Activated naive CD4-positive, alpha-beta T cell treated with anti-CD3 and anti-CD28 coated beads, Interleukin-2, amount 50 U/mL, for 72 hours (primary cell): ENCODE measurements at regions not wholly inside any gene's neighbourhood (a gene's known extent, or its start where the extent isn't known, plus 50 kb on each side); places are given as distances from the start of the nearest gene placed in this dataset.

Source experiments
- ATAC-seq, 2 donors: fragments of 150-1000 bp; cut with Tn5 transposase; 2 replicates each; pipeline ENCODE4 v1.10.0; 2021; ENCODE audit warnings: mild to moderate bottlenecking in 2 of 2, moderate library complexity in 2 of 2
- DNase-seq, 2 donors: peaks; one replicate each; pipeline ENCODE4 v3.0.0; 2021 to 2022; ENCODE audit warnings: low spot score in 2 of 2
- H3K27ac Mint-ChIP-seq, 2 donors: one replicate each; pipeline ENCODE4 v1.8.0; 2022; ENCODE audit warnings: mild to moderate bottlenecking in 2 of 2, mixed read lengths in 2 of 2
- H3K36me3 Mint-ChIP-seq, 2 donors: one replicate each; pipeline ENCODE4 v1.8.0; 2022; ENCODE audit warnings: mixed read lengths in 2 of 2
- H3K9me3 Mint-ChIP-seq, 2 donors: one replicate each; pipeline ENCODE4 v1.8.0; 2022; ENCODE audit warnings: mixed read lengths in 2 of 2

GRCh38 chr7:18305866-18306265 lies 189.7 kb upstream of the HDAC9 start:
- no peaks in the 10 kb centered on the region for H3K36me3 Mint-ChIP-seq

GRCh38 chr7:18306696-18307095 lies 188.9 kb upstream of the HDAC9 start:
- ATAC-seq (no peak), DNase-seq (no peak)
- no peaks in the 10 kb centered on the region for H3K36me3 Mint-ChIP-seq
- H3K27ac Mint-ChIP-seq, result no peak overlapping the region
- H3K9me3 Mint-ChIP-seq, result no peaks in the 10 kb centered on the region

More at GRCh38 chr7:18305866-18306265, 189.7 kb upstream of the HDAC9 start:
- DNase-seq (no peak), ATAC-seq (no peak)
- Mint-ChIP-seq H3K27ac (no peak overlapping the region), H3K9me3 (no peaks in the 10 kb centered on the region)

GRCh38 chr7:18308938-18309337 lies 186.6 kb upstream of the HDAC9 start:
- no peaks in the 10 kb centered on the region for H3K36me3 Mint-ChIP-seq
- ATAC-seq (no peak), DNase-seq (no peak)
- H3K27ac Mint-ChIP-seq, result no peak overlapping the region
- H3K9me3 Mint-ChIP-seq, result no peaks in the 10 kb centered on the region

GRCh38 chr7:18312482-18312881 lies 183.1 kb upstream of the HDAC9 start:
- no peaks in the 10 kb centered on the region for H3K36me3 Mint-ChIP-seq
- no peak overlapping the region for H3K27ac Mint-ChIP-seq
- DNase-seq, result no peak
- ATAC-seq, result no peak
- no peaks in the 10 kb centered on the region for H3K9me3 Mint-ChIP-seq

GRCh38 chr7:18313965-18314364 lies 181.6 kb upstream of the HDAC9 start:
- DNase-seq (no peak), ATAC-seq (no peak)
- no peak overlapping the region for H3K27ac Mint-ChIP-seq
- no peaks in the 10 kb centered on the region for H3K9me3 Mint-ChIP-seq
- no peaks in the 10 kb centered on the region for H3K36me3 Mint-ChIP-seq

GRCh38 chr7:18315241-18315640 lies 180.3 kb upstream of the HDAC9 start:
- ATAC-seq (no peak), DNase-seq (no peak)
- H3K27ac Mint-ChIP-seq, result no peak overlapping the region
- no peaks in the 10 kb centered on the region for H3K36me3 Mint-ChIP-seq
- H3K9me3 Mint-ChIP-seq, result no peaks in the 10 kb centered on the region

- no peak for ATAC-seq
- no peak overlapping the region for H3K27ac Mint-ChIP-seq
- H3K36me3 Mint-ChIP-seq, result no peaks in the 10 kb centered on the region
- H3K9me3 Mint-ChIP-seq, result no peaks in the 10 kb centered on the region
- no peak for DNase-seq
Measured at GRCh38 chr7:18317941-18318340, 177.6 kb upstream of the HDAC9 start.

GRCh38 chr7:18320422-18320821 lies 175.1 kb upstream of the HDAC9 start:
- Mint-ChIP-seq H3K36me3 (no peaks in the 10 kb centered on the region), H3K9me3 (no peaks in the 10 kb centered on the region), H3K27ac (no peak overlapping the region)
- no peak for ATAC-seq
- no peak for DNase-seq

- no peaks in the 10 kb centered on the region for H3K9me3 Mint-ChIP-seq
- DNase-seq (no peak), ATAC-seq (peak in 1 of 2 donors; percentile 58)
- H3K27ac Mint-ChIP-seq, result no peak overlapping the region
- H3K36me3 Mint-ChIP-seq, result no peaks in the 10 kb centered on the region
Measured at GRCh38 chr7:18320971-18321567, 174.5 kb upstream of the HDAC9 start.

GRCh38 chr7:18330548-18330947 lies 165.0 kb upstream of the HDAC9 start:
- Mint-ChIP-seq H3K9me3 (no peaks in the 10 kb centered on the region), H3K36me3 (no peaks in the 10 kb centered on the region), H3K27ac (no peak overlapping the region)
- DNase-seq (no peak), ATAC-seq (no peak)

- Mint-ChIP-seq H3K9me3 (peaks cover 3 to 7% of the 10 kb centered on the region in 2 donors), H3K36me3 (no peaks in the 10 kb centered on the region), H3K27ac (no peak overlapping the region)
- DNase-seq, result no peak
- no peak for ATAC-seq
Measured at GRCh38 chr7:18336626-18337025, 158.9 kb upstream of the HDAC9 start.

- no peaks in the 10 kb centered on the region for H3K36me3 Mint-ChIP-seq
- H3K9me3 Mint-ChIP-seq, result peaks cover 3 to 7% of the 10 kb centered on the region in 2 donors
- DNase-seq (no peak), ATAC-seq (no peak)
- H3K27ac Mint-ChIP-seq, result no peak overlapping the region
Measured at GRCh38 chr7:18337048-18337809, 158.3 kb upstream of the HDAC9 start.

GRCh38 chr7:18338910-18339523 lies 156.5 kb upstream of the HDAC9 start:
- ATAC-seq (no peak), DNase-seq (no peak)
- Mint-ChIP-seq H3K9me3 (peaks cover 3 to 7% of the 10 kb centered on the region in 2 donors), H3K36me3 (no peaks in the 10 kb centered on the region), H3K27ac (no peak overlapping the region)

- H3K36me3 Mint-ChIP-seq, result no peaks in the 10 kb centered on the region
- no peak overlapping the region for H3K27ac Mint-ChIP-seq
- ATAC-seq (no peak), DNase-seq (no peak)
- H3K9me3 Mint-ChIP-seq, result peaks cover 3 to 7% of the 10 kb centered on the region in 2 donors
Measured at GRCh38 chr7:18341756-18342155, 153.8 kb upstream of the HDAC9 start.

GRCh38 chr7:18343047-18343446 lies 152.5 kb upstream of the HDAC9 start:
- Mint-ChIP-seq H3K9me3 (peaks cover 3 to 7% of the 10 kb centered on the region in 2 donors), H3K36me3 (no peaks in the 10 kb centered on the region), H3K27ac (no peak overlapping the region)
- no peak for DNase-seq
- no peak for ATAC-seq

- no peak overlapping the region for H3K27ac Mint-ChIP-seq
- DNase-seq, result no peak
- no peaks in the 10 kb centered on the region for H3K36me3 Mint-ChIP-seq
- ATAC-seq, result no peak
- H3K9me3 Mint-ChIP-seq, result peaks cover 3 to 7% of the 10 kb centered on the region in 2 donors
Measured at GRCh38 chr7:18344536-18344935, 151.0 kb upstream of the HDAC9 start.

- DNase-seq (peak in 1 of 2 donors; percentile 21), ATAC-seq (peak in 1 of 2 donors; percentile 48)
- peaks cover 3 to 7% of the 10 kb centered on the region in 2 donors for H3K9me3 Mint-ChIP-seq
- no peaks in the 10 kb centered on the region for H3K36me3 Mint-ChIP-seq
- H3K27ac Mint-ChIP-seq, result no peak overlapping the region
Measured at GRCh38 chr7:18345641-18346234, 149.8 kb upstream of the HDAC9 start.
